Fibroblast of the aortic adventitia (primary cell): ENCODE measurements at regions not wholly inside any gene's neighbourhood (a gene's known extent, or its start where the extent isn't known, plus 50 kb on each side); places are given as distances from the start of the nearest gene placed in this dataset.
"Not testable (repeated sequence)": the region's sequence is repeated elsewhere in the genome, so short reads cannot be mapped to it uniquely, and the experiment has no call there.

ENCODE experiments used
- DNase-seq: peaks from one replicate; pipeline ENCODE4 v3.0.0-alpha.2; 2010; ENCODE audit warnings: low read depth
- H3K4me3 ChIP-seq: 2 replicates; pipeline ENCODE4 v1.5.1; 2011; ENCODE audit warnings: low read depth, mild to moderate bottlenecking, control low read depth, low read length, moderate library complexity
- TF ChIP-seq, protein P1 (sequence below): IDR thresholded peaks from 2 replicates; pipeline ENCODE4 v1.5.1; 2011; ENCODE audit warnings: mild to moderate bottlenecking, low read length, control low read depth, inconsistent platforms; ENCODE audit not compliant: insufficient read depth

DNA sequence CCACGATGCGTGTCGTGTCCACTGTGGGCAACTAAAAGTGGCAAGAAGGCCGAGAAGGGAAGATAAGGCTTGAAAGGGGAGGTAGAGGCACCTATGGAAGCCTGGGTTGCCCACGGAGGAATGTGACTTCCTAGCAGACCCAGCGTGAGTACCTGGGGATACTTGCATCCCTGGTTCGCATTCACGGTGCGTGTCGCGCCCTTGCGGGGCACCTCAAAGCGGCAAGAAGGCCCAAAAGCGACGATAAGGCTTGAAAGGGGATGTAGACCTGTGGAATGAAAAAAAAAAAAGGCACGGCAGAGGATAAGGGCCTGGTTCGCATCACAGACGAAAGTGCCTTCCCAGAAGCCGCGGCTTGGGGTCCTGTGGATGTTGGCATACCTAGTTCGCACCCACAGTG is 282.9 kb downstream of the ALG10 start:
- H3K4me3 ChIP-seq, result no peak overlapping the region
- TF ChIP-seq, protein P1, sequence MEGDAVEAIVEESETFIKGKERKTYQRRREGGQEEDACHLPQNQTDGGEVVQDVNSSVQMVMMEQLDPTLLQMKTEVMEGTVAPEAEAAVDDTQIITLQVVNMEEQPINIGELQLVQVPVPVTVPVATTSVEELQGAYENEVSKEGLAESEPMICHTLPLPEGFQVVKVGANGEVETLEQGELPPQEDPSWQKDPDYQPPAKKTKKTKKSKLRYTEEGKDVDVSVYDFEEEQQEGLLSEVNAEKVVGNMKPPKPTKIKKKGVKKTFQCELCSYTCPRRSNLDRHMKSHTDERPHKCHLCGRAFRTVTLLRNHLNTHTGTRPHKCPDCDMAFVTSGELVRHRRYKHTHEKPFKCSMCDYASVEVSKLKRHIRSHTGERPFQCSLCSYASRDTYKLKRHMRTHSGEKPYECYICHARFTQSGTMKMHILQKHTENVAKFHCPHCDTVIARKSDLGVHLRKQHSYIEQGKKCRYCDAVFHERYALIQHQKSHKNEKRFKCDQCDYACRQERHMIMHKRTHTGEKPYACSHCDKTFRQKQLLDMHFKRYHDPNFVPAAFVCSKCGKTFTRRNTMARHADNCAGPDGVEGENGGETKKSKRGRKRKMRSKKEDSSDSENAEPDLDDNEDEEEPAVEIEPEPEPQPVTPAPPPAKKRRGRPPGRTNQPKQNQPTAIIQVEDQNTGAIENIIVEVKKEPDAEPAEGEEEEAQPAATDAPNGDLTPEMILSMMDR, result no peak
- DNase-seq, result no peak

DNA sequence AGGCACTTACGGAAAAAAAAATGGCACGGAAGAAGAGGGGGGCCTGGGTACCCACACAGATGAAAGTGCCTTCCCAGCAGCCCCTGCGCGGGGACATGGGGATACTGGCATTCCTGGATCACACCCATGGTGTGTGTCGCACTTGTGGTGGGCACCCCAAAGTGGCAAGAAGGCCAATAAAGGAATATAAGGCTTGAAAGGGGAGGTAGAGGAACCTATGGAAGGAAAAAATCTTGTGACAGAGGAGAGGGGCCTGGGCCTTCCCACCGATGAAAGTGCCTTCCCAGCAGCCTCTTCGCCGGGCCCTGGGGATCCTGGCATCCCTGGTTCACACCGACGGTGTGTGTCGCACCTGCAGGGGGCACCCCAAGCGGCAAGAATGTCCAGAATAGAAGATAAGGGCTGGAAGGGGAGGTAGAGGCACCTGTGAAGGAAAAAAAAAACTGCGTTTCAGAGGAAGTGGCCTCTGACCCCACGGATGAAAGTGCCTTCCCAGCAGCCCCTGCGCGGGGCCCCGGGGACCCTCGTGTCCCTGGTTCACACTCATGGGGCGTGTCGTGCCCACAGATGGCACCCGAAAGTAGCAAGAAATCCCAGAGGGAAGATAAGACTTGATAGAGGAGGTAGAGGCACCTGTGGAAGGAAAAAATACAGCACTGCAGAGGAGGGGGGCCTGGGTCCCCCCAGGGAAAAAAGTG is 284.0 kb downstream of the ALG10 start:
- H3K4me3 ChIP-seq, result no peak overlapping the region
- TF ChIP-seq, protein P1, result no peak
- no peak for DNase-seq

DNA sequence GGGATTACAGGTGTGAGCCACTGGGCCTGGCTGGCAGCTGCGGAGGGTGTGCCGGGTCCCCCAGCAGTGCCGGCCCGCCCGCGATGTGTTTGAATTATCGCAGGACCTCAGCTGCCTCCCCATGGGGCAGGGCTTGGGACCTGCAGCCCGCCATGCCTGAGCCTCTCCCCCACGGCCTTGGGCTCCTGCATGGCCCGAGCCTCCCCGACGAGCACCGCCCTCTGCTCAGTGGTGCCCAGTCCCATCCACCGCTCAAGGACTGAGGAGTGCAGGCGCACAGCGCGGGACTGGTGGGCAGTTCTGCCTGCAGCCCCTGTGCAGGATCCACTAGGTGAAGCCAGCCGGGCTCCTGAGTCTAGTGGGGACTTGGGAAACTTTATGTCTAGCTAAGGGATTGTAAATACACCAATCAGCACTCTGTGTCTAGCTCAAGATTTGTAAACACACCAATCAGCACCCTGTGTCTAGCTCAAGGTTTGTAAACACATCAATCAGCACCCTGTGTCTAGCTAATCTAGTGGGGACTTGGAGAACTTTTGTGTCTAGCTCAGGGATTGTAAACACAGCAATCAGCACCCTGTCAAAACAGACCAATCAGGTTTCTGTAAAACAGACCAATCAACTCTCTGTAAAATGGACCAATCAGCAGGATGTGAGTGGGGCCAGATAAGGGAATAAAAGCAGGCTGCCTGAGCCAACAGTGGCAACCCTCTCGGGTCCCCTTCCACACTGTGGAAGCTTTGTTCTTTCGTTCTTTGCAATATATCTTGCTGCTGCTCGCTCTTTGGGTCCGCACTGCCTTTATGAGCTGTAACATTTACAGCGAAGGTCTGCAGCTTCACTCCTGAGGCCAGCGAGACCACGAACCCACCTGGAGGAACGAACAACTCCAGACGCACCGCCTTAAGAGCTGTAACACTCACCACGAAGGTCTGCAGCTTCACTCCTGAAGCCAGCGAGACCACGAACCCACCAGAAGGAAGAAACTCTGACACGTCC is 287.8 kb downstream of the ALG10 start:
- not testable (repeated sequence) for H3K4me3 ChIP-seq, DNase-seq

DNA sequence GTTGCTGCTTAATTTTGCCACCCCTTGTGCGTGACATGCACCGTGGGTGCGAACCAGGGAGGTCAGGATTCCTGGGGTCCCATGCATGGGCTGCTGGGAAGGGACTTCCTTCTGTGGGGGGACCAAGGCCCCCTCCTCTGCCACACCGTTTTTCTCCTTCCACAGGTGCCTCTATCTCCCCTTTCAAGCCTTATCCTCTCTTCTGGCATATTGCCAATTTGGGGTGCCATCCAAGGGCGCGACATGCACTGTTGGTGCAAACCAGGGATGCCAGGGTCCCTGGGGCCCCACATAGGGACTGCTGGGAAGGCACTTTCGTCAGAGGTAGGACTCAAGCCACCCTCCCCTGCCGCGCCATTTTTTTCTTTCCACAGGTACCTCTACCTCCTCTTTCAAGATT is 289.0 kb downstream of the ALG10 start:
- no peak for DNase-seq
- no peak overlapping the region for H3K4me3 ChIP-seq
- TF ChIP-seq, protein P1, result no peak

DNA sequence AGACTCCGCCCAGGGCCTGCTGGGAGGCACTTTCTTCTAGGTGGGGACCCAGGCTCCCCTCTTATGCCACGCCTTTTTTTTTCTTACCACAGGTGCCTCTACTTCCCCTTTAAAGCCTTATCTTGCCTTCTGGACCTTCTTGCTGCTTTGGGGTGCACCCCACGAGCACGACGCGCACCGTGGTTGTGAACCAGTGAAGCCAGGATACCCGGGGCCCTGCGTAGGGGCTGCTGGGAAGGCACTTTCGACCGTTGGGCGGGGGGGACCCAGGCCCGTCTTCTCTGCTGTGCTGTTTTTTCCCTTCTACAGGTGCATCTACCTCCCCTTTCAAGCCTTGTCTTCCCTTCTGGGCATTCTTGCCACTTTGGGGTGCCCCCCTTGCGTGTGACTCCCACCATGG is 305.4 kb downstream of the ALG10 start:
- no peak for DNase-seq
- TF ChIP-seq, protein P1, result no peak
- H3K4me3 ChIP-seq, result no peak overlapping the region

DNA sequence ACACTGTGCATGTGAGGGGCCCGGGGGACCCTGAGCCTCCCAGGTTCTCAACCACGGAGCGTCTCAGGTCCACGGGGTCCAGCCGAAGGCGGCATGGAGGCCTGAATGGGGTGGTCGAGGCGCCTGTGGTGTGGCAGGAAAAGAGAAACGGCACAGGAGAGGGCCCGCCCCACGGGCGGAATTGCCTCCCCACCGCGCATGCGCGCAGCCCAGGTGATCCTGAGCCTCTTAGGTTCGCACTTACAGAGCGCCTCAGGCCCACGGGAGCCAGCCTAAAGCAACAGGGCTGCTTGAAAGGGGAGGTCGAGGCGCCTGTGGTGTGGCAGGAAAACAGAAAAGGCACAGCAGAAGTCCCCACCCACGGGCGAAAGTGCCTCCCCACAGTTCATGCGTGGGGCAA is 311.0 kb downstream of the ALG10 start:
- TF ChIP-seq, protein P1, result no peak
- no peak for DNase-seq
- H3K4me3 ChIP-seq, result no peak overlapping the region

DNA sequence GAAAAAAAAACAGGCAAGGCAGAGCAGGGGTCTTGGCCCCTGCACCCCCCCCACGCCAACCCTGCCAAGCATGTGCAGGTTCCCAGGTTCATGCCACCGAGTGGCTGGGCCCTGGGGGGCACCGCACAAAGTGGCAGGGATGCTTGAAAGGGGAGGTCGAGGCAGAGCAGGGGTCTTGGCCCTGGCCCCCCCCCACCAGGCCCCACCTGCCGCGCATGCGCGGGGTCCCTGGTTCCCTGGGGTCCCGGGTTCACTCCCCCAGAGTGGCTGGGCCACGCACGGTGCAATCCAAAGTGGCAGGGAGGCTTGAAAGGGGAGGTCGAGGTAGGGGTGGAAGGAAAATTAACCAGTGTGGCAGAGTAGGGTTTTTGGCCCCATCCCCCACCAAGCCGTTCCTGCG is 312.2 kb downstream of the ALG10 start:
- DNase-seq, result no peak
- TF ChIP-seq, protein P1, result no peak

More for the DNA sequence above, 312.2 kb downstream of the ALG10 start:
- H3K4me3 ChIP-seq, result no peak overlapping the region
